Myocyte (in vitro differentiated cells): ENCODE measurements at regions not wholly inside any gene's neighbourhood (a gene's known extent, or its start where the extent isn't known, plus 50 kb on each side); places are given as distances from the start of the nearest gene placed in this dataset.
"Not testable (repeated sequence)": the region's sequence is repeated elsewhere in the genome, so short reads cannot be mapped to it uniquely, and the experiment has no call there.

Experiments
- DNase-seq: peaks from one replicate; pipeline ENCODE4 v3.0.0-alpha.2; 2012; ENCODE audit warnings: low read depth

DNA sequence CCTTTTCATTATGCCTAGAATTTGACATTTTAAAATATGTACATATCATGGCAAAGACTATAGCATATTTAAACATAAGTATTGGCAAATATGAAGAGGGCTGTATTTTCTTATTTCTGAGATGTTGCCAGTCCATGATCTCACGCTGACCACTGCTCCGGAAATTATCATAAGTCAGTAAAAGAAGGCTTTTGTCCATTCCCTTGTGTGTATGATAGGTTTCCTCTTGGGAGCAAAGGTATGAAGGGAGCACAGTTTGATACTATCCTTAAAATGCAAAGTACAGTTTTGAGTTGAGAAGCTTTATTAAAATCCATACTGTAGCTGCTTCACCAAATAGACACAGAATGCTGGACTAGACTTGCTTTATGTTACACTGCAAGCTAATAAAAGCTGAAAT is 52.6 kb upstream of the AGA start:
- DNase-seq: no peak

GRCh38 chr4:177495626-177496025 is 53.4 kb upstream of the AGA start:
- not testable (repeated sequence) for DNase-seq

DNA sequence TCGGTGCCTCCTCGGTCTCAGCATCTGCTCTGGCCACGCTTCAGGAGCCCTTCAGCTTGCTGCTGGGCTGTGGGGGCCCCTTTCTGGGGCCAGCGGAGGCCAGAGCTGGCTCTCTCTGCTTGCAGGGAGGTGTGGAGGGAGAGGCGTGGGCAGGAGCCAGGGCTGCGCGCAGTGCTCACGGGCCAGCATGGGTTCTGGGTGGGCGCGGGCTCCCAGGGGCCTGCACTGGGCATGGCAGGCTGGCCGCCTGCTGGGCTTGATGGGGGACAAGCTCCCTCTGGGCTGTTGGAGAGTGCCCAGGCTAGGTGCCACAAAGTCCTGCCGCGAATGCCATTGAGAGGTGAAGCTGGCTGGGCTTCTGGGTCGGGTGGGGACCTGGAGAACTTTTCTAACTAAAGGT is 57.3 kb upstream of the AGA start:
- no peak for DNase-seq

DNA sequence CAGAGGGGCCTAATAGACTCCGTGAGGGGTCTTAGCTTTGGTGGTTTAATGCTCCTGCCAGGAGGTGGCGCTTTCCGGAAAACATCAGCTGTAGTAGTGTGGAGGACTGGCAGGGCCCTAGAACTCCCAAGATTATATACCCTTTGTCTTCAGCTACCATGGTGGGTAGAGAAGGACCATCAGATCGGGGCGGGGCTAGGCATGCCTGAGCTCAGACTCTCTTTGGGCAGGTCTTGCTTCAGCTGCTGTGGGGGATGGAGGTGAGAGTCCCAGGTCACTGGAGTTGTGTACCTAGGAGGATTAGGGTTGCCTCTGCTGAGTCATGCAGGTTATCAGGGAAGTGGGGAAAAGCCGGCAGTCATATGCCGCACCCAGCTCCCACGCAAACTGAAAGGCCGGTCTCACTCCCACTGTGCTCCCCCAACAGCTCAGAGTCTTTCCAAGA is 63.0 kb upstream of the AGA start:
- DNase-seq: no peak

GRCh38 chr4:177508662-177509061 is 66.4 kb upstream of the AGA start:
- DNase-seq: no peak

- DNase-seq: no peak
Observed at GRCh38 chr4:177509226-177509745, 67.0 kb upstream of the AGA start.

DNA sequence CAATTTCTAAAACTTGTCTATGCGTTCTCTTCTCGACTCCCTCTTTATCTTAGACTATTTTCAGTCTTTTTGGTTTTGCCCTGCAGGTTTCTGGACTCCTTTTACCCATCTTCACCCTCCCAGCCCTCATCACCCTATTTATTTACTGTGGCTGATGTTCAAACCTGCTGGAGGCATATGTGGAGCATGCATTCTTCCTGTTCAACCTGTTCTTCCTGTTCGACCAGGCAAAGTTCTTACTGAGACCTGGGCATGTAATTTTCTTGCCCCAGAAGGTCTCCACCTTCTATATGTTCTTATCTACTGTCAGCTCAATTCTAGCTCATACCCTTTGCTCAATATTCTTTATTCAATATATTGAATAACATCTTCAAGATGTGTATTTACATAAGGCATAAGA is 69.4 kb upstream of the AGA start:
- no peak for DNase-seq

- no peak for DNase-seq
Observed at GRCh38 chr4:177512646-177513045, 70.4 kb upstream of the AGA start.

- DNase-seq: no peak
Observed at GRCh38 chr4:177517862-177518261, 75.6 kb upstream of the AGA start.

DNA sequence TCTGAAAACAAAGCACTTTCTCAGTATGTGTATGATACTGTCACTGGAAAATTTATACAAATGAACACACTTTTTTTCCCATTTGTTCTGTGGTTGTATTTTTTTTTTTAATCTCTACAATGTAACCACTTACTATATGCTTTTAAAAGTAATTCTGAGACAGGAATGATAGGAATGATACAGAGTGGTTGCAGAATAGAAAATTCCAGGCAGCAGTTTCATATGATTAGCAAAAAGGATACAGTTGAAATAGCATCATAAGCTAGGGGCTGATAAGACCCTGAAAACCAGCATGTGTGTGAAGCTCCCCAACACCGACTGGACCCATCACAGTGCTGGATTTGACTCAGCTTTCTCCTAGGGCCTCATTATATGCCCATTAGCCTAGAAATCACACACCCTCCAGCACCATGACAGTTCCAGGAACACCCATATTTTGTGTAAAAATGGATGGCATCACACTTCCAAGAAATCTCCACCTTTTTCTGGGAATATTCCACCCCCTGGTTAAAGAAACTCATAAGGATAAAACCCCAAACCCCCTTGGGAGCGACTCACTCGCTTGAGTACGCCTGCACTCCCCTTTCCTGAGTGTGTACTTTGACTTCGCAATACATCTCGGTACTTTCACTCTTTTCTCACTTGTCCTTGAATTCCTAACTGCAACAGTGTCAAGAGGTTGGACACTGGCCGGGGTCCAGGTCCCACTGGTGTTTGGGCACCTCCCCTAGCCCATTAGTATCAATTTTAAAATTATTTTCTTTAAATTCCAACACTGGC is 77.4 kb upstream of the AGA start:
- DNase-seq: no peak

DNA sequence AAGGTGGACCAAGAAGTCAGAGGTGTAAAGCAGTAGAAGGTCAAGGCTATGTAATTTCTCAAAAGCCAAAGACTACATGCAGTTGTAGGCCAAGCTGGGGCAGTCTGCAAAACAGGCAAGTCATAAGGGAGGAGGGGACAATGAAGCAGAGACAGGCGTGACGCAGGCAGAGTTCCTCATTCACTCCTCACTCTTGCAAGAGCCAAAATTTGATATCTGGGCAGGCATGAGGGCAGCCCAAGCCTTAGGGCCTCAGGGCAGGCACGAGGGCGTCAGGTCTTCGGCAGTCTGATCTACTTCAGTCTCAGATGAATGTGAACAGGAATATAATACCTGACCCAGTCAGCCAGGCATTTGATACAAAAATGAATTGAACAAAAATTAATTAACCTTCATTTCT is 86.4 kb upstream of the AGA start:
- no peak for DNase-seq

GRCh38 chr4:177530561-177530960 is 88.3 kb upstream of the AGA start:
- no peak for DNase-seq

DNA sequence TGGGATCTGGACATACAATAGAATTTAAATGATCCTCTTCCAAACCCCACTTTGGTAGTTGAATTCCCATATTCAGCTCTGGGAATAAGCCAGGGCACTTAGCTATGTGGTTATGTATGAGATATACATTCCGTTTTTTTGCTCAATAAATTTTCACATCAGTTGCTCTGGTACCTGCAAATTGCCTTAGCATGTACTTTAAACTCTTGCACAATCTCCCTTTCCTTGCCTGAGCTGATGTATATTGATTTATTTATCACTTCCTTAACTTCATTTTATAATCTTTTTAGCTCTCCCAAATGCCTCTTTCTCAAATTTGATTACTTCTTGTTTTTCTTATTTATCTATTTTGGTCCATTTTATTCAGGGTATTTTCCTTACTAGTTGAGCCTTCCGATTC is 90.1 kb upstream of the AGA start:
- no peak for DNase-seq

DNA sequence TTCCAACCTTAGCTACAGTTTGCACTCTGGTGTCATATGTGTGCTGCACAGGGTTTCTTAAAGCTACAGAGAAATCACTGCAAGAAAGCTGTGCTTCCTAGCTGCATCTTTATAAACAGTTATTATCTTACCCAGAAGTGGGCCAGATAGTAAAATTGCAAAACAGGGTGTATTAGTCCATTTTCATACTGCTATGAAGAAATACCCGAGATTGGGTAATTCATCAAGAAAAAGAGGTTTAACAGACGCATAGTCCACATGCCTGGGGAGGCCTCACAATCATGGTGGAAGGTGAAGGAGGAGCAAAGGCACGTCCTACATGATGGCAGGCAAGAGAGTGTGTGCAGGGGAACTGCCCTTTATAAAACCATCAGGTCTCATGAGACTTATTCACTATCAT is 92.6 kb upstream of the AGA start:
- not testable (repeated sequence) for DNase-seq

GRCh38 chr4:177546745-177547144 is 104.5 kb upstream of the AGA start:
- no peak for DNase-seq

GRCh38 chr4:177547985-177548384 is 105.7 kb upstream of the AGA start:
- no peak for DNase-seq

DNA sequence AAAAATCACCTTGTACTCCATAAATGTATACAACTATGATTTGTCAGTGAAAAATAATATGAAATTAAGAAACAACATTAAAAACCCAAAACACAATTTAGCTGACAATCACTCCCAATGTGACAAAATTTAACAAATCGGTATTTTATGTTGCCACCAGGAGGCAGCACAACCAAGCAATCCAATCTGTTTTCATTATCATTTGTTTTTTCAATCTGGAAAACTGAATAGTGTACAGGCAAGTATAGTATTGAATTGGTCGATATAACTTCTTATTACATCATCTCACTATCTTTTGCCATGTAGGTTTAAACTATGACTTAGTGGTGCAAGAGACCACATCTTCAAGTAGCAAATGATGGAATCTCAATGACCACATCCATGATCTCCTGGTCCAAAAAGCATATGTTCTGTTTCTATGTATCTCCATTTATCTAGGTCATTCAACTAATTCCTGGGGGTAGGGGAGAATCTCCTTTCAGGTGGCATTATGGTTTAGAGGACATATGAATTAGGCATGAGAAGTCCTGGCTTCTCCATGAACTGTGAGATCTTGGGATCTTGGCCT is 112.9 kb upstream of the AGA start:
- peak; percentile 41 for DNase-seq

- no peak for DNase-seq
Observed at GRCh38 chr4:177557416-177557815, 115.2 kb upstream of the AGA start.

GRCh38 chr4:177558995-177559394 is 116.8 kb upstream of the AGA start:
- no peak for DNase-seq

DNA sequence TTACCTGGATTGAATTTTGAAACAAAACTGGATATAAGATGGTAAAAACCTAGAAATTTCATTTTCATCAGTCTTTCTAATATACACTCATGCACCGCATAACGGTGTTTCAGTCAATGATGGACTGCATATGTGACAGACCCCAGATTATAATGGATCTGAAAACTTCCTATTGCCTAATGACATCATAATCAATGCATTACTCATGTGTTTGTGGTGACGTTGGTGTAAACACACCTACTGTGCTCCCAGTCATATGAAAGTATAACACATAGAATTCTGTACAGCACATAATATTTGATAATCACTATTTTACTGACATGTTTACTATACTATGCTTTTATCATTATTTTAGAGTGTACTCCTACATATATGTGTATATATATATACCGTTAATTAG is 119.9 kb upstream of the AGA start:
- no peak for DNase-seq

DNA sequence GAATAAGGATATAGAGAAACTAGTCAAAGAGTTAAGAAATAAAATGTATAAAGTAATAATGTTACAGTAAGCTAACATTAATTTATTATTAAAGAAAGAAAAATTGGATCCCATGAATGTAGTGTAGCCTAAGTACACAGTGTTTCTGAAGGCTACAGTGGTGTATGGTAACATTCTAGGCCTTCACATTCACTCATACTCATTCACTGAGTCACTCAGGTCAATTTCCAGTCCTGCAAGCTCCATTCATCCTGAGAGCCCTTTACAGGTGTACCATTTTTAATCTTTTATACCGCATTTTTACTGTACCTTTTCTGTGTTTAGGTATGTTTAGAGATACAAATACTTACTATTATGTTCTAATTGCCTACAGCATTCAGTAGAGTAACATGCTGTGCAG is 120.6 kb upstream of the AGA start:
- DNase-seq: no peak

DNA sequence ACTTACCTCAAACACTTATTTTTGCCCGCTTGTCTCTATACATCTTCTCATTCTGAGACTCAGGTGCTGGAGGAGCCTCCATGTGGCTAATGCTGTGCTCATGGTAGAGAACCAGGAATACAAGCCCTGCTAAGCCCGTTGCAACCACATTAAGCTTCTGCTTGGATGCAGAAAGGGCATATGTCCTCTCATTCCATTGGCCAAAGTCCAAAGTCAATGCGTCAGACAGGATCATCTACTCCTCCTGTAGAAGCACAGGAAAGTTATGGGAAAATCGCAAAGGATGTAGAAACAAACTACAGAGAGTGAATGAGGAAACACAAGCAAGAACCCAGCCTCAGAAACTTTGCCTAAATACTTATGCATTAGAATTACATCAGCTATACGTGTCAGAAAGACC is 124.5 kb upstream of the AGA start:
- DNase-seq: no peak

- no peak for DNase-seq
Observed at GRCh38 chr4:177568931-177569330, 126.7 kb upstream of the AGA start.
